ENCODE measurements at regions not wholly inside any gene's neighbourhood (a gene's known extent, or its start where the extent isn't known, plus 50 kb on each side); places are given as distances from the start of the nearest gene placed in this dataset.
"Not testable (repeated sequence)": the region's sequence is repeated elsewhere in the genome, so short reads cannot be mapped to it uniquely, and the experiment has no call there.

- DNase-seq (ENCODE audit: low read depth): no peak
- H3K4me3 ChIP-seq (ENCODE audit: low read depth, low read length): no peak overlapping the region
- TF ChIP-seq CTCF (conservative IDR thresholded peaks at IDR 0.05; ENCODE audit: low read depth, low read length): no peak
Measured at GRCh38 chr1:230569201-230569600, 73.1 kb upstream of the COG2 start.

GRCh38 chr1:230568676-230569075 lies 73.6 kb upstream of the COG2 start:
- no peak for DNase-seq (ENCODE audit: low read depth)
- no peak for TF ChIP-seq CTCF (conservative IDR thresholded peaks at IDR 0.05; ENCODE audit: low read depth, low read length)
- H3K4me3 ChIP-seq (ENCODE audit: low read depth, low read length): no peak overlapping the region

- no peak overlapping the region for H3K4me3 ChIP-seq (ENCODE audit: low read depth, low read length)
- peak; percentile 53 for DNase-seq (ENCODE audit: low read depth)
- peak; percentile 44 for TF ChIP-seq CTCF (conservative IDR thresholded peaks at IDR 0.05; ENCODE audit: low read depth, low read length)
Measured at GRCh38 chr1:230568008-230568407, 74.3 kb upstream of the COG2 start.

- TF ChIP-seq CTCF (conservative IDR thresholded peaks at IDR 0.05; ENCODE audit: low read depth, low read length): no peak
Measured at GRCh38 chr1:230567221-230567575, 75.1 kb upstream of the COG2 start.

GRCh38 chr1:230566532-230567220 lies 75.6 kb upstream of the COG2 start:
- H3K4me3 ChIP-seq (ENCODE audit: low read depth, low read length); DNase-seq (ENCODE audit: low read depth): not testable (repeated sequence)

More at GRCh38 chr1:230567221-230567575, 75.1 kb upstream of the COG2 start:
- H3K4me3 ChIP-seq (ENCODE audit: low read depth, low read length): no peak overlapping the region
- no peak for DNase-seq (ENCODE audit: low read depth)

GRCh38 chr1:230565141-230565540 lies 77.1 kb upstream of the COG2 start:
- no peak for TF ChIP-seq CTCF (conservative IDR thresholded peaks at IDR 0.05; ENCODE audit: low read depth, low read length)
- H3K4me3 ChIP-seq (ENCODE audit: low read depth, low read length): no peak overlapping the region
- no peak for DNase-seq (ENCODE audit: low read depth)

GRCh38 chr1:230563591-230563990 lies 78.7 kb upstream of the COG2 start:
- H3K4me3 ChIP-seq (ENCODE audit: low read depth, low read length): no peak overlapping the region
- no peak for TF ChIP-seq CTCF (conservative IDR thresholded peaks at IDR 0.05; ENCODE audit: low read depth, low read length)
- DNase-seq (ENCODE audit: low read depth): no peak

Data from choroid plexus epithelial cell (primary cell).